ENCODE measurements at regions not wholly inside any gene's neighbourhood (a gene's known extent, or its start where the extent isn't known, plus 50 kb on each side); places are given as distances from the start of the nearest gene placed in this dataset.

DNA sequence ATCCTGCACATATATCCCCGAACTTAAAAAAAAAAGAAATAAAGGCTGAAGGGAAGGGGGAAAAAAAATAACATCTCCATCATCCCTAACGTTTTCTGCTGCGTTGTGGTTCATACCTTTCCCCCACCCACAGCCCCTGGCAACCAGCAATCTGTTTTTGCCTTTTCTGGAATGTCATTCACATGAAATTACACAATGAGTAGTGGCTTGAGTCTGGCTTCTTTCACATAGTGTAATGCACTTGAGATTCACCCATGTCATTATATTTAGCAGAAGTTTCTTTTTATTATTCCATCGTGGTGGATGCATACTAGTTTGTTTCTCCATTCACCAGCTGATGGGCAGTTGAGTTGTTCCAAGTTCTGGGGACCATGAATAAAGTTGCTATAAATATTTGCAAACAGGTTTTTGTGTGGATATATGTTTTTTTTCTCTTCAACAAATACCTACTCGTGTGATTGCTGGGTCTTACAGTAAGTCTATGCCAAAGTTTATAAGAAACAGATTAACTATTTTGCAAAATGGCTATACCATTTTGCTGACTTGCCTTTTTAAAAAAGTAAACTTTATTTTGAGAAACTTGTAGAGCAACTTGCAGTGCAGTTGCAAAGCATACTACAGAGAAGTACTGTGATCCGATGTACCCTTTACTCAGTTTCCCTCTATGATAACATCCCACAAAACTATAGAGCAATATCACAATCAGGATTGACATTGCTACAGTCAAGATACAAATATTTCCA lies 322.5 kb downstream of the LPIN1 start:
- TF ChIP-seq, protein P1, sequence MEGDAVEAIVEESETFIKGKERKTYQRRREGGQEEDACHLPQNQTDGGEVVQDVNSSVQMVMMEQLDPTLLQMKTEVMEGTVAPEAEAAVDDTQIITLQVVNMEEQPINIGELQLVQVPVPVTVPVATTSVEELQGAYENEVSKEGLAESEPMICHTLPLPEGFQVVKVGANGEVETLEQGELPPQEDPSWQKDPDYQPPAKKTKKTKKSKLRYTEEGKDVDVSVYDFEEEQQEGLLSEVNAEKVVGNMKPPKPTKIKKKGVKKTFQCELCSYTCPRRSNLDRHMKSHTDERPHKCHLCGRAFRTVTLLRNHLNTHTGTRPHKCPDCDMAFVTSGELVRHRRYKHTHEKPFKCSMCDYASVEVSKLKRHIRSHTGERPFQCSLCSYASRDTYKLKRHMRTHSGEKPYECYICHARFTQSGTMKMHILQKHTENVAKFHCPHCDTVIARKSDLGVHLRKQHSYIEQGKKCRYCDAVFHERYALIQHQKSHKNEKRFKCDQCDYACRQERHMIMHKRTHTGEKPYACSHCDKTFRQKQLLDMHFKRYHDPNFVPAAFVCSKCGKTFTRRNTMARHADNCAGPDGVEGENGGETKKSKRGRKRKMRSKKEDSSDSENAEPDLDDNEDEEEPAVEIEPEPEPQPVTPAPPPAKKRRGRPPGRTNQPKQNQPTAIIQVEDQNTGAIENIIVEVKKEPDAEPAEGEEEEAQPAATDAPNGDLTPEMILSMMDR (IDR thresholded peaks at IDR 0.05; ENCODE audit: low read depth, low read length, poor library complexity, severe bottlenecking), result no peak
- TF ChIP-seq EZH2phosphoT487 (IDR thresholded peaks at IDR 0.05; ENCODE audit: borderline replicate concordance, low read length), result no peak
